ENCODE measurements at regions not wholly inside any gene's neighbourhood (a gene's known extent, or its start where the extent isn't known, plus 50 kb on each side); places are given as distances from the start of the nearest gene placed in this dataset.
"Not testable (repeated sequence)": the region's sequence is repeated elsewhere in the genome, so short reads cannot be mapped to it uniquely, and the experiment has no call there.

DNA sequence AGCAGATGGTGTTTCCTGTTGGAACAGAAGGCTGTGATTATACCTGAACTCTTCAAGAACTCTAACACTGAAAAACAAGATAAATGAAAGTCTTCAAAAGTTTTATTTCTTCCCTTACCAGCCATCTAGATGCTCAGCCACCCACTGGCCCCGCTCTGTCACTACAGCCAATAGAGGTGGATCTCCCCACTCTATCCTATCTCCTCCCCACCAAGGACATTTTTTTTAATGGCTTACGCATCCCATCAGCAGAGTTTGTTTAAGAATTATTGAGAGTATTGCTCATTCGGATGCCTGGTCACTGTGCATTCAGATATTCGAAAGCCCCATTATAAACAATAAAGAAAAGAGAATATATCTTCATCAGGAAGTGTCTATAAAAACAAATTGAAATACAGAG lies 159.4 kb downstream of the RASEF start:
- WGBS, 2 donors (ENCODE audit: extremely low coverage in 2 of 2, insufficient read length in 2 of 2, insufficient replicate concordance in 1 of 2), result no CpG with 5 or more reads among the region's 4 CpGs
- Histone ChIP-seq H3K4me1 (ENCODE audit: control insufficient read depth in 2 of 2, insufficient read depth in 1 of 2, low read depth in 1 of 2, low read length in 2 of 2) (no peaks in the 10 kb centered on the region), H3K9me3 (replicated peaks in 1 of 2; ENCODE audit: control insufficient read depth in 2 of 2, insufficient read depth in 1 of 2, low read depth in 1 of 2, low read length in 2 of 2) (no peaks in the 10 kb centered on the region), H3K18ac (ENCODE audit: low read length) (no peak overlapping the region), H3K27ac (replicated peaks; ENCODE audit: low read length) (no peak overlapping the region), H2BK5ac (ENCODE audit: low read length) (no peak overlapping the region), H3K9ac (ENCODE audit: low read depth, low read length, poor library complexity) (no peak overlapping the region), H2BK120ac (ENCODE audit: low read depth, low read length) (no peak overlapping the region), H4K91ac (ENCODE audit: low read depth, low read length, poor library complexity) (no peak overlapping the region), H2BK15ac (ENCODE audit: low read length) (no peak overlapping the region), H3K14ac (ENCODE audit: low read length) (no peak overlapping the region), H3K36me3 (replicated peaks in 1 of 2; ENCODE audit: control insufficient read depth in 2 of 2, insufficient read depth in 2 of 2, low read length in 2 of 2) (no peaks in the 10 kb centered on the region), H3K4me3 (ENCODE audit: low read length in 2 of 2) (no peak overlapping the region), H2AK5ac (ENCODE audit: low read depth, low read length) (no peak overlapping the region), H3K27me3 (ENCODE audit: control insufficient read depth in 3 of 3, insufficient read depth in 3 of 3, low read depth in 1 of 3, low read length in 3 of 3) (no peaks in the 10 kb centered on the region), H3K23ac (ENCODE audit: low read depth, low read length, poor library complexity) (no peak overlapping the region), H3K79me1 (ENCODE audit: low read depth, low read length) (no peaks in the 10 kb centered on the region), H2BK12ac (ENCODE audit: low read length) (no peak overlapping the region), H3K4ac (ENCODE audit: low read length) (no peak overlapping the region), H3K4me2 (ENCODE audit: insufficient read depth, low read length, poor library complexity, severe bottlenecking) (no peak overlapping the region), H4K8ac (ENCODE audit: low read depth, low read length) (no peak overlapping the region), H2AFZ (ENCODE audit: low read length) (no peak overlapping the region)
- DNase-seq (ENCODE audit: low spot score), result no peak

DNA sequence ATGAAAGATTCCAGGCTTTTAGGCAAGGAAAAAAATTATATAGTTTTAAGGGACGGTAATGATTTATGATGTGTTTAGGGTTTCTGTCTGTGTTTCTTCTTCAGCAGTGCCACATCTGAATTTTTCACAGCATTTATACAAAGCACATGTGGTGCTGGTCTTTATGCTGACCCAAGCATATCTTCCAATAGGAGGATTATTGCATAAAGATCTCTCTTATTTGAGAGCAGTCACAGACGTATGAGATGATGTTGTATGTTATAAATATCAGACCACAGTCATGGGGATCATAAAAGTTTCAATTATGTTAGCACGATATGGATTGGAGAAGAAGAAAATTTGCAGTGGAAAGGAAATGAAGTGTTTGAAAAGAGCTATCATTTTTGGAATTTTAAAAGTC lies 150.9 kb downstream of the RASEF start:
- Histone ChIP-seq H3K4ac (ENCODE audit: low read length) (no peak overlapping the region), H3K4me3 (ENCODE audit: low read length in 2 of 2) (no peak overlapping the region), H2BK15ac (ENCODE audit: low read length) (no peak overlapping the region), H3K27ac (replicated peaks; ENCODE audit: low read length) (no peak overlapping the region), H3K9me3 (replicated peaks in 1 of 2; ENCODE audit: control insufficient read depth in 2 of 2, insufficient read depth in 1 of 2, low read depth in 1 of 2, low read length in 2 of 2) (peaks cover 3 to 6% of the 10 kb centered on the region in 2 donors), H3K14ac (ENCODE audit: low read length) (no peak overlapping the region), H2AFZ (ENCODE audit: low read length) (no peak overlapping the region), H2AK5ac (ENCODE audit: low read depth, low read length) (no peak overlapping the region), H4K8ac (ENCODE audit: low read depth, low read length) (no peak overlapping the region), H3K36me3 (replicated peaks in 1 of 2; ENCODE audit: control insufficient read depth in 2 of 2, insufficient read depth in 2 of 2, low read length in 2 of 2) (no peaks in the 10 kb centered on the region), H3K9ac (ENCODE audit: low read depth, low read length, poor library complexity) (no peak overlapping the region), H2BK5ac (ENCODE audit: low read length) (no peak overlapping the region), H2BK12ac (ENCODE audit: low read length) (no peak overlapping the region), H3K18ac (ENCODE audit: low read length) (no peak overlapping the region), H4K91ac (ENCODE audit: low read depth, low read length, poor library complexity) (no peak overlapping the region), H2BK120ac (ENCODE audit: low read depth, low read length) (no peak overlapping the region), H3K4me2 (ENCODE audit: insufficient read depth, low read length, poor library complexity, severe bottlenecking) (no peak overlapping the region), H3K27me3 (ENCODE audit: control insufficient read depth in 3 of 3, insufficient read depth in 3 of 3, low read depth in 1 of 3, low read length in 3 of 3) (no peaks in the 10 kb centered on the region), H3K4me1 (ENCODE audit: control insufficient read depth in 2 of 2, insufficient read depth in 1 of 2, low read depth in 1 of 2, low read length in 2 of 2) (no peaks in the 10 kb centered on the region), H3K23ac (ENCODE audit: low read depth, low read length, poor library complexity) (no peak overlapping the region), H3K79me1 (ENCODE audit: low read depth, low read length) (no peaks in the 10 kb centered on the region)
- 100% methylated on average over 1 of the region's 3 CpGs; no CpG with 5 or more reads in 1 of the 2 donors for WGBS, 2 donors (ENCODE audit: extremely low coverage in 2 of 2, insufficient read length in 2 of 2, insufficient replicate concordance in 1 of 2)
- no peak for DNase-seq (ENCODE audit: low spot score)

DNA sequence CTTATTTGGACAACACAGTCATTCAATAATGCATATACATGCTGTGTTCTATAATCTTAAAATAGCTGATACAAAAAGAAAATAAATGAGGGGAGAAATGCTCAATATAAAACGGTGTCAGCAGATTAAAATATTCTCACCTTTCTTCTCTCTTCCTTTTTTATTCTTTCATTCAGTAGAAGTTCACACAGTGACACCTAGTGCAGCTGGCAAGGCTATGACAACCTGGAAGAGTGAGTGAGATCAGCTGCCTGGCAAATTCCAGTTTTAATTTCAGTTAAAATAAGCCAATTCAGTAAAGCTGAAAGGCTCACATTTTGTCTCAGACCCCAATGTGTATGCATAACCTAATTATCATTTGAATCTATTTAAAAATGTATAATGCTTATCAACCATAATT lies 150.3 kb downstream of the RASEF start:
- Histone ChIP-seq H3K14ac (ENCODE audit: low read length) (no peak overlapping the region), H4K91ac (ENCODE audit: low read depth, low read length, poor library complexity) (no peak overlapping the region), H2BK120ac (ENCODE audit: low read depth, low read length) (no peak overlapping the region), H3K4me2 (ENCODE audit: insufficient read depth, low read length, poor library complexity, severe bottlenecking) (no peak overlapping the region), H3K36me3 (replicated peaks in 1 of 2; ENCODE audit: control insufficient read depth in 2 of 2, insufficient read depth in 2 of 2, low read length in 2 of 2) (no peaks in the 10 kb centered on the region), H2AK5ac (ENCODE audit: low read depth, low read length) (no peak overlapping the region), H3K4me3 (ENCODE audit: low read length in 2 of 2) (no peak overlapping the region), H3K23ac (ENCODE audit: low read depth, low read length, poor library complexity) (no peak overlapping the region), H3K18ac (ENCODE audit: low read length) (no peak overlapping the region), H2AFZ (ENCODE audit: low read length) (no peak overlapping the region), H2BK12ac (ENCODE audit: low read length) (no peak overlapping the region), H3K27ac (replicated peaks; ENCODE audit: low read length) (no peak overlapping the region), H4K8ac (ENCODE audit: low read depth, low read length) (no peak overlapping the region), H3K9me3 (replicated peaks in 1 of 2; ENCODE audit: control insufficient read depth in 2 of 2, insufficient read depth in 1 of 2, low read depth in 1 of 2, low read length in 2 of 2) (peaks cover 3 to 6% of the 10 kb centered on the region in 2 donors), H3K4ac (ENCODE audit: low read length) (no peak overlapping the region), H3K27me3 (ENCODE audit: control insufficient read depth in 3 of 3, insufficient read depth in 3 of 3, low read depth in 1 of 3, low read length in 3 of 3) (no peaks in the 10 kb centered on the region), H3K79me1 (ENCODE audit: low read depth, low read length) (no peaks in the 10 kb centered on the region), H2BK5ac (ENCODE audit: low read length) (no peak overlapping the region), H2BK15ac (ENCODE audit: low read length) (no peak overlapping the region), H3K4me1 (ENCODE audit: control insufficient read depth in 2 of 2, insufficient read depth in 1 of 2, low read depth in 1 of 2, low read length in 2 of 2) (no peaks in the 10 kb centered on the region), H3K9ac (ENCODE audit: low read depth, low read length, poor library complexity) (no peak overlapping the region)
- no CpG with 5 or more reads among the region's 1 CpG for WGBS, 2 donors (ENCODE audit: extremely low coverage in 2 of 2, insufficient read length in 2 of 2, insufficient replicate concordance in 1 of 2)
- DNase-seq (ENCODE audit: low spot score), result no peak

DNA sequence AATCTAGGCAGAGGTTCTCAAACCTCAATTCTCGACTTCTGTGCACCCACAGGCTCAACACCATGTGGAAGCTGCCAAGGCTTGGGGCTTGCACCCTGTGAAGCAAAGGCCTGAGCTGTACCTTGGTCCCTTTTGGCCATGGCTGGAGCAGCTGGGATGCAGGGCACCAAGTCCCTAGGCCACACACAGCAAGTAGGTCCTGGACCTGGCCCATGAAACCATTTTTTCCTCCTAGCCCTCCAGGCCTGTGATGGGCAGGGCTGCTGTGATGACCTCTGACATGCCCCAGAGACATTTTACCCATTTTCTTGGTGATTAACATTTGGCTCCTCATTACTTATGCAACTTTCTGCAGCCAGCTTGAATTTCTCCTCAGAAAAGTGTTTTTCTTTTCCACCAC lies 146.7 kb downstream of the RASEF start:
- not testable (repeated sequence) for H3K79me1 ChIP-seq (ENCODE audit: low read depth, low read length); H4K8ac ChIP-seq (ENCODE audit: low read depth, low read length); H3K27me3 ChIP-seq (ENCODE audit: control insufficient read depth in 3 of 3, insufficient read depth in 3 of 3, low read depth in 1 of 3, low read length in 3 of 3); H3K18ac ChIP-seq (ENCODE audit: low read length); H3K14ac ChIP-seq (ENCODE audit: low read length); H2BK5ac ChIP-seq (ENCODE audit: low read length); H3K9me3 ChIP-seq (replicated peaks in 1 of 2; ENCODE audit: control insufficient read depth in 2 of 2, insufficient read depth in 1 of 2, low read depth in 1 of 2, low read length in 2 of 2); H3K4me2 ChIP-seq (ENCODE audit: insufficient read depth, low read length, poor library complexity, severe bottlenecking); DNase-seq (ENCODE audit: low spot score); H2AFZ ChIP-seq (ENCODE audit: low read length); H3K9ac ChIP-seq (ENCODE audit: low read depth, low read length, poor library complexity); H4K91ac ChIP-seq (ENCODE audit: low read depth, low read length, poor library complexity); H2BK120ac ChIP-seq (ENCODE audit: low read depth, low read length); H2BK15ac ChIP-seq (ENCODE audit: low read length); H3K27ac ChIP-seq (replicated peaks; ENCODE audit: low read length); H2BK12ac ChIP-seq (ENCODE audit: low read length); H3K4ac ChIP-seq (ENCODE audit: low read length); H3K36me3 ChIP-seq (replicated peaks in 1 of 2; ENCODE audit: control insufficient read depth in 2 of 2, insufficient read depth in 2 of 2, low read length in 2 of 2); H3K4me1 ChIP-seq (ENCODE audit: control insufficient read depth in 2 of 2, insufficient read depth in 1 of 2, low read depth in 1 of 2, low read length in 2 of 2); H2AK5ac ChIP-seq (ENCODE audit: low read depth, low read length); H3K23ac ChIP-seq (ENCODE audit: low read depth, low read length, poor library complexity)
- peak overlapping the region in 1 of 2 donors; percentile 13 for H3K4me3 ChIP-seq (ENCODE audit: low read length in 2 of 2)
- no CpG with 5 or more reads among the region's 1 CpG for WGBS, 2 donors (ENCODE audit: extremely low coverage in 2 of 2, insufficient read length in 2 of 2, insufficient replicate concordance in 1 of 2)
